GM21367 (cell line): ENCODE measurements at regions not wholly inside any gene's neighbourhood (a gene's known extent, or its start where the extent isn't known, plus 50 kb on each side); places are given as distances from the start of the nearest gene placed in this dataset.
"Not testable (repeated sequence)": the region's sequence is repeated elsewhere in the genome, so short reads cannot be mapped to it uniquely, and the experiment has no call there.

Experiments
- ATAC-seq: cut with Tn5 transposase; IDR thresholded peaks from one replicate; pipeline ENCODE4 v1.9.1; 2021; ENCODE audit not compliant: unreplicated experiment

DNA sequence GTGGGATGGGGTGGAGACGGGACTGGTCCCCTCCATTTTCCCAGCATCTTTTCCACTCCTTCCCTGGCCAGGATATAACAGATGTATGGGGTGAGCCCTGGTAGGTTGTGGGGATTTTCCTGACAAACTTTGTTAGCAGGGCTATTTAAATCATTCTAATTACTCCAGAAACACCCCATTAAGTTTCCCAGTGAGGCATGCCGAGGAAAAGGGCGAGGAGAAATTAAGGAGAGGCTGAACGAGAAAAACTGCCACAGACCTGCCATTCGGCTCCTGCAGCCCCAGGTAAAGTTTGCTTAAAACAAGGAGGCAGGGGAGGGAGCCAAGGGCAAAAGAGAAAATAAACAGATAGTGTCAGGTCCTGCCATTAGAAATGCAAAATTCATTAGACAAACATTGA lies 428.2 kb downstream of the BUD13 start:
- ATAC-seq: no peak

GRCh38 chr11:116343270-116343669 lies 429.5 kb downstream of the BUD13 start:
- no peak for ATAC-seq

GRCh38 chr11:116342148-116342547 lies 430.6 kb downstream of the BUD13 start:
- no peak for ATAC-seq

- ATAC-seq: no peak
Observed at GRCh38 chr11:116339306-116340098, 433.3 kb downstream of the BUD13 start.

GRCh38 chr11:116338500-116338899 lies 434.3 kb downstream of the BUD13 start:
- not testable (repeated sequence) for ATAC-seq

- ATAC-seq: no peak
Observed at GRCh38 chr11:116336540-116336939, 436.2 kb downstream of the BUD13 start.

DNA sequence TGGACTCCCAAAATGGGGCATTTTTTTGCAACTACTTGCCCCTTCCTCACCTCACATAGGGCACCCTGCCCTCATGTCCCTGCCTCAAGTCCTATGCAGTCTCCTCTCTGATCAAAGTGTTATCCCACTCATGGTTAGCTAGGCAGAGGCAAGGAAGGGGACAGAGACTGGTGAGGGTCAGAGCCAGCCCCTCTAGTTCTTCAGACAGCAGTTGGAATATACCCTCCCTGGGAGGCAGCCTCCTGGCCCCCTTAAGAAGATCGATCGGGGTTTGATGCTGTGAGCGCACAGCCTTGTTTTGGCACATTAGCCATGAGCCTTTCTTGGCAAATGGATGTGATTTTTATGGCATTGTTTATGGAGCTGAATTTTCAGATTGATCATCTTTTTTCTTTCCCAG lies 436.9 kb downstream of the BUD13 start:
- ATAC-seq: no peak

- ATAC-seq: no peak
Observed at GRCh38 chr11:116335078-116335477, 437.7 kb downstream of the BUD13 start.

DNA sequence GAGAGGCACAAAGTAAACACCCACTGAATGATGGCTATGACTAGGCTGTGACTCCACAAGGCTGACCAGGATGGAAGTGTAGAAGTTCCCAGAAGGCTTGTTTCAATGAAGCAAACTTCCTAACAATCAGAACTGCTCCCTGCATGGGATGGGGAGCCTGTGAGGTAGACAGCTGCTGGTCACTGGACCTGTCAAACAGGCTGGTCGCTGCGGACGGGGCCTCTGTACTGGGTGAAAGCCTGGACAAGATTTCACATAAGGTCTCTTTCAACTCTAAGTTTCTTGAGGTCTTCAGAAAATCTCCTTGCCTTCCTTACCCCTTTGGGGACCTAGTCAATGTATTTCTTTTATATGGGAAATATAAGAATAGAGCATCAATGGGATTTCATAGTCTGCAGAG lies 438.2 kb downstream of the BUD13 start:
- ATAC-seq: no peak

DNA sequence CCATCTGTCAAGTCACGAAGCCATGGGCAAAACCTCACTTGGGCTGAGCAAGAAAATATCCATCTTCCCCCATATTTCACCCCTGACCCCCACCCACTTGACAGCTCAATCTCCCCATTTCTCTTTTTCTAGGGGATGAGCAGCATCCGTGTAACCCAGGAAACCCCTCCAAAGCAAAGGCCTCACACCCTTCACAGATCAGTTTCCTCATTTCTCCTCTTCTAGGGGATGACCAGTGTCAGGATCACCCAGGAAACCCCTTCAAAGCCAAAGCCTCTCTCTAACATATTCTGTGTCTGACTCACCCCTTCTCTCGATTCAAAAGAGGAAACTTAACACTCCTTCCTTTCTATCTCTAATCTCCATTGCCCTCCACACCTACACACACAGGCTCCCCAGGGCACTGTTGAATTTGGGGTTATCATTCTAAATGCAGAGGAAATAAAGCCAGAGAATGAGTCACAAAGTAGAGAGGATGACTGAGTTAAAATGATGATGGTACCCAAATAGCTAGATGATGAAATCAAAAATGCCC lies 439.7 kb downstream of the BUD13 start:
- no peak for ATAC-seq

DNA sequence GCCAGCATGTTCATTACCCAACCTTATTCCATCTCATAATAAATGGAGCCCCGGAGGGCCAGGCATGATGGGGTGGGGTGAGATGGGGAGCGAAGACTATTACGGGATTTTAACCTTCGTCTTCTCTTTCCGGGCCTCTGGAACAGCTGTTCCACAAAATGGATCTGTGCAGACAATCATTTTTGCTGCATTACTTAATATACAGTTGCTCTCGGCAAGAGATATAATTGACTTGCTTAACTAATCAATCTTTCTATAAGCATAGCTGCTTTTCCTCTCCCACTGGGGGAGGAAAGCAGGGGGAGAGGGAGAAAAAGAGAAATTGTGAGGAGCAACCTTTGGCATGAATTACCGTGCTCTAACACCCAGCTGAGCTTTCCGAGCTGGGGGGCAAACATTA lies 440.4 kb downstream of the BUD13 start:
- ATAC-seq: no peak

DNA sequence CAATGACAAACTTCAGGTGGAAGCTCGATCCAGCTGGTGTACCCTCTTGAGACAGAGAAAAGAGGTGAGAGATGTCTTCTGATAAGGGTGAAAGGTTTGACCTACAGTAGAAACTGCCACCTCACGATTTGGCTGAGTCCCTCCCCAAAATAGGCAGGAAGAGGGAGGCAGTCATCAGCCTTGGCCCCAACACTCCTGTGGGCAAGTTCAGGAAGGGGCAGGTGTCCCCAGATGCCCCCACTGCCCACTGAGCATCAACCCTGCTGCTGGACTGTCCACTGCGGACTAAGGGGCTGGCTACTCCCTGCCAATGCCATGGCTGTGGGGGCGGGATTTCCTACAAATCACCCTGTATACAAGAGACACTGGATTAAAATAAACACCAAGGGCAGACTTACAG lies 441.4 kb downstream of the BUD13 start:
- no peak for ATAC-seq

DNA sequence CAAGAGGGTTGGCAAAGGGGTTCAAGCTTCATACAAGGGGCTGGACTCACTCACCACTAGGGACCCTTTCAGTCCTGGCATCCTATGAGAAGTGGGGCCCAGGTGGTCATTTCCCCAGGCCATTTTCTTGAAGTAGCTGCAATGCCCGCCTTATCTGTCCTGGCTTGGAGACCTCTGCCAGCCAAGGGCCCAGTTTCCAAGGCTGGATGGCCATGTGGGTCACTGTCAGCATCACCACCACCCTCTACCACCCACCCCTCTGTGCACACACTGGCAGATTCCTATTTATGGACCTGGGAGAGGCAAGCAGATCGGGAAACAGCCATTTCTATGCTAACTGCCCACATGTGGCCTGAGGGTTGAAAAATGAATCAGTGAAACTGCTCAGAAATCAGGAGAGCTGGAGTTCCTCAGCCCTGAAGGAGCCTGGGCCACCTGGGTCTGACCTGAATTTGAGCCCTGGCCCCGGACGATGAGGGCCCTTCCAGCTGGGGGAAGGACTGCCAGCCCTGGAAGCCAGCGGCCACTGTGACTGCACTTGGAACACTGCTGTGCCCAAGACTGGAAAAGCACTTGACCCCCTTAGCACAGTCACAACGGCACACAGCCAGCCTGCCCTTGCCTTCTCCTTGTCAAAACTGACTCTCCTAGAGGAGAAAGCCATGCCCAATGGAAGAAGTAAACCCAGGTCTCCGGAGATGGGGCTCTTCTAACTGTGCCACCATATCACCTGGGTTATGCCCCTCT lies 442.2 kb downstream of the BUD13 start:
- no peak for ATAC-seq

- no peak for ATAC-seq
Observed at GRCh38 chr11:116329354-116330090, 443.3 kb downstream of the BUD13 start.

GRCh38 chr11:116328851-116329250 lies 443.9 kb downstream of the BUD13 start:
- no peak for ATAC-seq

DNA sequence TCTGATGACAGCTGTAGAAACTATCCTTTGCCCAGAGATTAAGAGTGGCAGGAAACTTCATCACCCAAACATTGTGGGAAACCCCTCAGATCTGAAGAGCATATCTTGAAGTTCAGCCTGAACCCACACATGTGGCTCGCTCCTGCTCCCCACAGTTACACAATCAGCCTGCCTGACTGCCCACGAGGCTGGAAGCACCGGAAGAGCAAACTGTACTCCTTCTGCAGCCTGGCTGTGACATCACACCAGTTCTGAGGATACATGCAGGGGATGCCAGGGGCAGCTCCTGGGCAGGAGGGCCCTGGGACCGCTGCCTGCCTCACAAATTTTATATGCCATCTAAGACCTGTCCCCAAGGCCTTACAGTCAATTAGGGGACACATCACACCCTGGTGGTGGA lies 444.4 kb downstream of the BUD13 start:
- no peak for ATAC-seq

DNA sequence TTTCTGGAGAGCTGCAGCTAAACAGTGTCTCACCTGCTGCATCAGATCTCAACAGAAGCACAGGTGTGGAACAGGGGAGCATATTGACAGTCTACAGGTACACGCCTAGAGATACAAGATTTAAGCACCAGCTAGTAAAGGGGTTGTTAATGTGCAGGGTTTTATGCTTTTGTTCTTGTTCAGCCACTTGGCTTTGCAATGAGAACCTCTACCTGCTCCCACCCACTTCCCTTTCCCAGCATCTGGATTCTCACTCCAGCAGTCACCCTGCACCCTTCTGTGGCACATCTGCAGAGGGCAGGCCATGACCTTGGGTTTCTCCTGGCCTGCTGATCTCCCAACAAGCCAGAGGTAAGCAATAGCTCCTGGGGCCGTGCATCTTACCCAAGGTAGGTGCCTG lies 446.6 kb downstream of the BUD13 start:
- ATAC-seq: no peak

DNA sequence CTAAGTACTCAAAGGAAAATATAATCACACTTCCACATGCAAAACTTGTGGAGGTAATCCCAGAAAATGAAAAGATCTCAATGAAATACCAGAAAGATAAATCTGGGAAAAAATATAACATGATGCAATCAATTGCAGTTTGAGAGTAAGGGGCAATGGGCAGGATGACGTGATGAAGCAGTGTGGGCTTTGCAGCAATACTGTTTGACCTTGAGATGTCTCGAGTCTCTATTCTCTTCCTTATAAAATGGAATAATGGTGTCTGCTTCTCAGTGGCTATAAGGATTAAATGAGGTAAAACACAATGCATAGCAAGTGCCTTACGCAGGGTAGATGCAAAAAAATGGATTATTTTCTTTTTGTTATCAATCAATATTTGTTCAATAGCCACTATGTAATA lies 447.5 kb downstream of the BUD13 start:
- no peak for ATAC-seq

DNA sequence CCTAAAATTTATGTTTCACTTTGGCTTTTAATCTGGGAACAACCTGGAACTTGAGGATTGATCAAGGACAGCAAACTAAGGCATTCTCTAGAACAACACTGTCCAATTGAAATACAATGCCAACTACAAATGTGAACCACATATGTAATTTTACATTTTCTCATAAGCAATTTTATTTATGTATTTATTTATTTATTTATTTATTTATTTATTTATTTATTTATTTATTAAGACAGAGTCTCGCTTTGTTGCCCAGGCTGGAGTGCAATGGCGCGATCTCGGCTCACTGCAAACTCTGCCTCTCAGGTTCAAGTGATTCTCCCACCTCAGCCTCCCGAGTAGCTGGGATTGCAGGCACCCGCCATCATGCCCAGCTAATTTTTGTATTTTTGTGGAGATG lies 448.7 kb downstream of the BUD13 start:
- not testable (repeated sequence) for ATAC-seq

- no peak for ATAC-seq
Observed at GRCh38 chr11:116317212-116317611, 455.6 kb downstream of the BUD13 start.

DNA sequence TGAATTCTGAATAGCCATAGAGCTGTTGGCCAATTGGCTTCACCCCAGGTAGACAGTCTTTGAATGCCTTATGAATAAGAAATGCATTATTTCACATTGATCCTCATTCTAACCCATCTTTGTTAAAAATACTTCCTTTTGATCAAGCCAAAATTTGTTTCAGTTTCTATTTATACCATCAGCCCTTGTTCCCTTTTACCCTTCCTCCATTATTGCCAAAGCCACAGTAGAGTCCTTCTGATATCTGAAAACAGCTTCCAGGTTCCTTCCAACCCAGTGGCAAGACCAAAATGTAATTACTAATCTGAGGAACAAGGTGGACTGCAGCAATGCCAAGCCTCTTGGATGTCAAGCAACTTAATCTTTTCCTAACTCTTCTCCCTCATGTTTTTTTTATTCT lies 458.8 kb downstream of the BUD13 start:
- no peak for ATAC-seq
